GM11168 (cell line): ENCODE measurements at regions not wholly inside any gene's neighbourhood (a gene's known extent, or its start where the extent isn't known, plus 50 kb on each side); places are given as distances from the start of the nearest gene placed in this dataset.

ENCODE experiments used
- in situ Hi-C: fragments of 300-500 bp; cut with MboI; formaldehyde crosslinking; loops from one replicate; pipeline ENCODE4 v1.12.0; 2022; ENCODE audit warnings: low sequenced_read_pairs; ENCODE audit not compliant: unreplicated experiment

DNA sequence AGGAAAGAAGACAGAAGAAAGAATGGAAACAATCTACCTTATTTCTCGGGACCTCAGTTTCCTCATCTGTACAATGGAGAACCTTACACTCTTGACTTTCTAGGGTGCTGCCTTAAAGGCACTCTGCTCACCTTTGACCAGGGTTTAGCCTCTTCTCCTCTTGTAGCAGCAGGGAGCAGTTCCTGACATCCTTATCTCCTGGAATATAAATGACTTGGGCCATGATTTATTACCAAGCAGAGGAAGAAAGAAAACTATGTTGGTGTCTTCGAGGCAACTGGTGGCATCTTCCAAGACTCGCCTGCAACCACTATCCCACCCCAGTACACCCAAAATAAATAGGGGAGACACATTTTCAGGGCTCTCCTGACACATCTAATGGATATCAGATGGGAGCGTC lies 314.2 kb downstream of the BUD13 start:
- in situ Hi-C loops, result no loop called here

DNA sequence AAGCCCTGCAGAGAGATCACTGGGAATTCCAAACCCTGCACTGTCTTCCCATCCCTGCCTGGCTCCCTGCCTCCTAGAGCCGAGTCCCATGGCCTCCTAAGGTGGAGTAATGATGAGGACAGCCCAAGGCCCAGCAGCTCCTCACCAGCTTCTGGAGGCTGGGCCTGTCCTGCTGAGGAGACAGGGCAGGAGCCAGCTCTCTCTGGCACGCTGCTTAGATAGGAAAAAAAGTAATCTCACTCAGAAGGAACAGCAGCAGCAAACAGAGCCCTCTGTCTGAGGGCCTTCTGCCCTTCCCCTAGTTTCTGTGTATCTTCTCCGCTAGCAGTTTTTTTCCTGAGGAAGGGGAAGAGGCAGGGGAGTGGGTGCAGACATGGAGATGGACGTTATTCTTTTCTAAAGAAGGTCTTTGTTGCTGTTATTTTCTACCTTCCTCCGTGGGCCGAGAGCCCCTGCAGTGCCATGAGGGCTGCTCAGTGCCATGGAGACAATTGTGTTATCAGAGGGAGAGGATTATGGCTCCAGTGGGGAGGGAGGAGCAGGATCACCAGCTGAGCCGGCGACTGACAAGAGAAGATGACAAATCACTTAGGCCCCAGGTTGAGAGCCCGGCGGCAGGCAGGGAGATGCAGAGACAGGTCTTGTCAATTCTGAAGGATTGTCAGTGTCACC lies 315.3 kb downstream of the BUD13 start:
- in situ Hi-C loops, result no loop called here

DNA sequence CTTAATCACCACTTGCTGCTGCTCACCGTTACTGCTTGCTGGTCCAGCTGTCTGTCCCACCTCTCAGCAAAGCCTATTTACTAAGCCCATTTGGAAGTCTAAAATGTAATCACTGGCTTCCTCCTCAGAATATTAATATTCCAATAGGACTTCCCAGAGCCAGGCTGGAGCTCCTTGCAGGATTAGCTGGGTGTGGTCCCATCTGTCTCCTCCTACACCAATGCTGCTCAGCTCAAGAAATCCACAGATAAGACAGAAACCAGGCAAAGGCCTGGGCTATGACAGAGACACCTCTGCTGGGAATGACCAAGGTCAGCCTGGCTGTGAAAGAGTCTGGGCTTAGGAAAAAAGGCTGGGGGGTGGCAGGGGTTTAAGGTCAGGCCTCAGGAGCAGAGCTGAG lies 317.8 kb downstream of the BUD13 start:
- in situ Hi-C loops, result no loop called here

- in situ Hi-C loops, result no loop called here
Measured at GRCh38 chr11:116454020-116454645, 318.7 kb downstream of the BUD13 start.

GRCh38 chr11:116452461-116452860 lies 320.3 kb downstream of the BUD13 start:
- in situ Hi-C loops, result no loop called here

GRCh38 chr11:116449522-116449921 lies 323.3 kb downstream of the BUD13 start:
- in situ Hi-C loops, result no loop called here

- in situ Hi-C loops, result no loop called here
Measured at GRCh38 chr11:116446048-116446941, 326.5 kb downstream of the BUD13 start.

DNA sequence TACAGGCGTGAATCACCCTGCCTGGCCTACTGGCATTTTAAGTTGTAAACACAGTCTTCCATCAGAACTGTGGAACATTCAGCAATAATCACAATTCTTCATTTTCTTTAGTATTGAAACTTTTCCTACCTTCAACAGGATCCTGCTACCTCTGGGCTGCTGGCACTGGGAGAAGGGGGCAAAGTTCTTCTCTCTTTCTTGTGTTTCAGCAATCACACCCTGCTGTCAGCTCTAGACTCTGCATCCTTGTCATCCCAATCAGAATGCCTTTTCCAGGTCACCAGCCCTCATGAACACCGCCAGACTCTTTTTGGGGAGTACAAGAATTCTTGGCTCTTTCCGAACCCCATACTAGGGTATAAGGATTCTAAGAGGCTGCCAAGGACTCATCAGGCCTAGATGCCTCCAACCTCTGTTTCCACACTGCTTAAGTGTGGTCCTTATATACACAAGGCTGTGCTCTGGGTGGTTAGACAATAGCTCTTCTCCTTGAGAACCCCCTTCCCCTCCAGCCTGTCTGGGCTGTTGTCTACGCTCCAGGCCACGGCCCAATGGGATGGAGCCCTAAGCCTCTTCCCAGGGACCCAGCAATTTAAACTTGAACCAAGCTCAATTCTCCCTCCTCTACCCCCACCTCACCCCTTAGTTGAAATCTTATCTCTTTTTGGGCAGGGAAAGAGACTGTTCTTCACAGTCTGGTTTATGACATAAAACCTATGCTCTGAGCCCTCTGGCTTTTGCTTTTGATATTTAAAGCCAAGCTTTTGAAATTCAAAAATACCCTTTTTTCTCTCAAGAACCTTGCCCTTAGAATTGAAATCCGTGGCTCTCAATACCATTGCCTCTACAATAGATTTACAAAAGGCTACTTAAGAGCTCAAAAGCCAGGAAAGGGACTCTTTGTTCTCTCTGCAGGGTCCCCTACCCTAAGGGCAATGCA lies 327.4 kb downstream of the BUD13 start:
- in situ Hi-C loops, result no loop called here

GRCh38 chr11:116442238-116442752 lies 330.5 kb downstream of the BUD13 start:
- in situ Hi-C loops, result no loop called here

- in situ Hi-C loops, result no loop called here
Measured at GRCh38 chr11:116439361-116439677, 333.5 kb downstream of the BUD13 start.

DNA sequence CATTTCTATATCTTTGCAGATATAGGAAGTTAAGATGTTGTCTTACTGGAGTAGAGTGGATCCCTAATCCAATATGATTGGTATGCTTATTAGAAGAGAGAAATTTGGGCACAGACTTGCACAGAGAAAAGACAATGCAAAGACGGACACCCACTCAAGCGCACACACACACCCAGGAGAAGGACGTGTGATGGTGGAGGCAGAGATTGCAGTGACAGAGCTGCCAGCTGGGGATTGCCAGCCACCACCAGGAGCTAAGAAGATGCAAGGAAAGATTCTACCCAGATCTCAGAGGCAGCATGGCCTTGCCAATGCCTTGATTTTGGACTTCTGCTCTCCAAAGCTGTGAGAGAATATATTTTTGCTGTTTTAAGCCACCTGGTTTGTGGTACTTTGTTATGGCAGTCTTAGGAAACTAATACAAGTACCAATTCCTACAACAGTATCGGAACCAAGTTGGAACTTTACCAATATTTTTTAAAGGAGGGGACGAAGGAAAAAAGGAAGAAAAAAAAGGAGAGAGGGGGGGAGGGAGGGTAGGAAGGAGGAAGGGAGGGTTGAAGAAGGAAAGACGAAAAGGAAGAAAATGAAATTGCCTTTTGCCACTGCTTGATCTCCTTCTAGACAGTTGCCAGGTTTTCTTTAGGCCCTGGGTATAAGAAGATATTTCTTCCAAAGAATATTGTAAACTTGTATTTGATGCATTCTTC lies 334.0 kb downstream of the BUD13 start:
- in situ Hi-C loops, result no loop called here

- in situ Hi-C loops, result no loop called here
Measured at GRCh38 chr11:116434986-116435385, 337.8 kb downstream of the BUD13 start.

DNA sequence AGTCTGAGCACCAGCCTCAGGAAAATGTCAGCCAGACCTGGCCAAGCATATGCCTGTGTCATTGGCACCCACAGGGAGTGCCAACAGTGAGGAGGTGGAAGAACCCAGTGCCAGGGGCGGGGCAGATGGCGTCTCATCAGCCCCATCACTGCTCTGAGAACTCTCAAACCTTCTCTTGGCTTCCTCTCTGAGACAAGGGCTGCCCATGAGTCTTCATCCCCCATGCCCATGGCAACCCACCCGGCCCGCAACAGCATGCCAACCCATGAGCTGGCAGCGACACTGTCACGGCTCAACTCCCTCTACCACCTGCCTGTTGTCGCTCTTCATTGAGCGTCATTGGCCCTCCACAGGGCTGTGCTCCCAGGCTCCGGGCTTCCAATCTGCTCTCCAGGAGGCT lies 340.5 kb downstream of the BUD13 start:
- in situ Hi-C loops, result no loop called here

- in situ Hi-C loops, result no loop called here
Measured at GRCh38 chr11:116431842-116432241, 340.9 kb downstream of the BUD13 start.

GRCh38 chr11:116428638-116428975 lies 344.2 kb downstream of the BUD13 start:
- in situ Hi-C loops, result no loop called here

GRCh38 chr11:116427903-116428637 lies 344.7 kb downstream of the BUD13 start:
- in situ Hi-C loops, result no loop called here

DNA sequence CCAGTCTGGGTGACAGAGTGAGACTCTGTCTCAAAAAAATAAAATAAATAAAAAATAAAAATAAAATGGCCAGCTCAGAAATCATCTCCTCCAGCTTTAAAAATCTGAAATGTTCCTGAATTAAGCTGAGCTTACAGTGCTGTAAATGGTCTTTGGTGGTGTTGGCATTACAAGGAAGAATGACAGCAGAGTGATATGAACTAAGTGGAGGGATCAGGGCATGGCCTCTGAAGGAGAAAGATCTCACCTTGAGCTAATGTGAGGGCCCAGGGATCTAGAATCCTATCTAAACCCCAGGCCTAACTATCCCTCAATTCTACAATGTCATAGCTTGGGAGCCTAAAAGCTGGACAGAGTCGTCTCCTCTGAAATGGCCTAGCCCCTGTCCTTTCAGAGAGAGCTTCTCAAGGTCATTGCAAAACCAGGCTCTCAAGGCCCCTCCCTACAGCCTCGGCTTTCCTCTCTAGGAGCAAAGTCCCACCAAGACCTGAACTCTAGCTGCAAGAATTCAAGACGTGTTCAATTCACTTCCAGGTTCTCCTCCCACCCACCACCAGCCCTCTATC lies 345.4 kb downstream of the BUD13 start:
- in situ Hi-C loops, result no loop called here

- in situ Hi-C loops, result no loop called here
Measured at GRCh38 chr11:116426761-116427160, 346.0 kb downstream of the BUD13 start.
